ENCODE measurements at regions not wholly inside any gene's neighbourhood (a gene's known extent, or its start where the extent isn't known, plus 50 kb on each side); places are given as distances from the start of the nearest gene placed in this dataset.
"Not testable (repeated sequence)": the region's sequence is repeated elsewhere in the genome, so short reads cannot be mapped to it uniquely, and the experiment has no call there.

GRCh38 chr6:16932920-16933319, 168.9 kb upstream of the STMND1 start:
- Histone ChIP-seq H3K36me3 (no peaks in the 10 kb centered on the region), H3K4me3 (ENCODE audit: low read depth, low read length) (no peak overlapping the region), H3K9me3 (ENCODE audit: severe bottlenecking) (peaks cover 3% of the 10 kb centered on the region), H3K27ac (no peak overlapping the region), H3K27me3 (ENCODE audit: insufficient read depth, low read depth, severe bottlenecking) (no peaks in the 10 kb centered on the region)
- no peak for TF ChIP-seq CTCF (IDR thresholded peaks at IDR 0.05; ENCODE audit: low read depth, low read length)
- DNase-seq, result no peak

DNA sequence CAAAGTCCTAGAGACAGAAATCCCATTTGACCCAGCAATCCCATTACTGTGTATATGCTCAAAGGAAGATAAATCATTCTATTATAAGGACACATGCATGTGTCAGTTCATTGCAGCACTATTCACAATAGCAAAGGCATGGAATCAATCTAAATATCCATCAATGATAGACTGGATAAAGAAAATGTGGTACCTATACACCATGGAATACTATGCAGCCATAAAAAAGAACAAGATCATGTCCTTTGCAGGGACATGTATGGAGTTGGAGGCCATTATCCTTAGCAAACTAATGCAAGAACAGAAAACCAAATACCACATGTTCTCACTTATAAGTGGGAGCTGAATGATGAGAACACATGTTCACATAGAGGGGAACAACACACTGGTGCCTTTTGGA, 169.8 kb upstream of the ATXN1 start:
- H3K27me3 ChIP-seq (ENCODE audit: insufficient read depth, low read depth, severe bottlenecking); H3K9me3 ChIP-seq (ENCODE audit: severe bottlenecking); DNase-seq; H3K36me3 ChIP-seq; H3K4me3 ChIP-seq (ENCODE audit: low read depth, low read length); H3K27ac ChIP-seq: not testable (repeated sequence)

- no peak for TF ChIP-seq CTCF (IDR thresholded peaks at IDR 0.05; ENCODE audit: low read depth, low read length)
- H3K27ac ChIP-seq, result no peak overlapping the region
- H3K4me3 ChIP-seq (ENCODE audit: low read depth, low read length), result no peak overlapping the region
- DNase-seq, result no peak
- peaks cover 3% of the 10 kb centered on the region for H3K9me3 ChIP-seq (ENCODE audit: severe bottlenecking)
- no peaks in the 10 kb centered on the region for H3K27me3 ChIP-seq (ENCODE audit: insufficient read depth, low read depth, severe bottlenecking)
- H3K36me3 ChIP-seq, result no peaks in the 10 kb centered on the region
These were observed 169.2 kb upstream of the ATXN1 start for GRCh38 chr6:16930432-16930831.

- DNase-seq, result no peak
- Histone ChIP-seq H3K4me3 (ENCODE audit: low read depth, low read length) (no peak overlapping the region), H3K36me3 (no peaks in the 10 kb centered on the region), H3K27me3 (ENCODE audit: insufficient read depth, low read depth, severe bottlenecking) (no peaks in the 10 kb centered on the region), H3K27ac (no peak overlapping the region), H3K9me3 (ENCODE audit: severe bottlenecking) (peaks cover 3% of the 10 kb centered on the region)
- TF ChIP-seq CTCF (IDR thresholded peaks at IDR 0.05; ENCODE audit: low read depth, low read length), result no peak
These were observed 168.5 kb upstream of the ATXN1 start for GRCh38 chr6:16929809-16930208.

DNA sequence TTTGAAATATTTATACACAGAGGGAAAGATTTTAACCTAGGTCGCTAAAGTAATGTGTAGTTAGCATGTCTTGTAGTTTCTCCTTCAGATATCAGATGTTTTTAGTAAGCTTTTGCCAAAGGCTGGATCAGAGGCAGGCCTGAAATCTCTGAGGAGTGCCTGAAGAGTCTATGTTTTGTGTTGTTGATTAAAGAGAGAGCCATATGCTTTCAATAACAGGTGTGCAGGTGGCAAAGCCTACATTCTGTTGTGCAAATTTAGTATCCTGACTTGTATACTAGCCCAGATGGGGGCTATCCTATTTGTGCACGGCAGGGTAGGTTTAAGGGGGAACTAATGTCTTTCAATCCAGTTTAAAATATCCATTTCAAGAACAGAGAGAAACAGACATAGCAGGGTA, 167.1 kb upstream of the ATXN1 start:
- Histone ChIP-seq H3K27me3 (ENCODE audit: insufficient read depth, low read depth, severe bottlenecking) (no peaks in the 10 kb centered on the region), H3K36me3 (no peaks in the 10 kb centered on the region), H3K9me3 (ENCODE audit: severe bottlenecking) (peaks cover 3% of the 10 kb centered on the region), H3K4me3 (ENCODE audit: low read depth, low read length) (no peak overlapping the region), H3K27ac (no peak overlapping the region)
- TF ChIP-seq CTCF (IDR thresholded peaks at IDR 0.05; ENCODE audit: low read depth, low read length), result no peak
- DNase-seq, result no peak

- H3K36me3 ChIP-seq, result no peaks in the 10 kb centered on the region
- no peaks in the 10 kb centered on the region for H3K27me3 ChIP-seq (ENCODE audit: insufficient read depth, low read depth, severe bottlenecking)
- no peak overlapping the region for H3K27ac ChIP-seq
- H3K4me3 ChIP-seq (ENCODE audit: low read depth, low read length), result no peak overlapping the region
- TF ChIP-seq CTCF (IDR thresholded peaks at IDR 0.05; ENCODE audit: low read depth, low read length), result no peak
- DNase-seq, result no peak
- peaks cover 3% of the 10 kb centered on the region for H3K9me3 ChIP-seq (ENCODE audit: severe bottlenecking)
These were observed 165.9 kb upstream of the ATXN1 start for GRCh38 chr6:16927205-16927604.

All from WERI-Rb-1 (cell line).